SK-N-SH (cell line): ENCODE measurements at regions not wholly inside any gene's neighbourhood (a gene's known extent, or its start where the extent isn't known, plus 50 kb on each side); places are given as distances from the start of the nearest gene placed in this dataset.

ENCODE experiments used
- FOSL2 ChIP-seq: IDR thresholded peaks from 2 replicates; pipeline ENCODE4 v1.4.0; 2012; ENCODE audit warnings: low read depth, mild to moderate bottlenecking, moderate library complexity, borderline replicate concordance
- POLR2AphosphoS5 ChIP-seq: IDR thresholded peaks from 2 replicates; pipeline ENCODE4 v1.6.1; 2012; ENCODE audit warnings: low read depth, low read length
- RXRA ChIP-seq: IDR thresholded peaks from 2 replicates; pipeline ENCODE4 v1.4.0; 2012; ENCODE audit warnings: low read depth, mild to moderate bottlenecking, borderline replicate concordance
- SIN3A ChIP-seq: IDR thresholded peaks from 2 replicates; pipeline ENCODE4 v1.6.1; 2012; ENCODE audit warnings: low read depth, mild to moderate bottlenecking, low read length, moderate library complexity, borderline replicate concordance
- YY1 ChIP-seq: IDR thresholded peaks from 2 replicates; pipeline ENCODE4 v1.4.0; 2012; ENCODE audit warnings: low read depth, mild to moderate bottlenecking
- TF ChIP-seq, protein P1 (sequence below): IDR thresholded peaks from 2 replicates; pipeline ENCODE4 v1.4.0; 2012; ENCODE audit warnings: low read depth
- TF ChIP-seq, protein P2 (sequence below): fragments of 200-600 bp; sonication (generic); IDR thresholded peaks from 2 replicates; pipeline ENCODE4 v1.6.1; 2017; ENCODE audit warnings: antibody characterized with exemption, mild to moderate bottlenecking, moderate library complexity

DNA sequence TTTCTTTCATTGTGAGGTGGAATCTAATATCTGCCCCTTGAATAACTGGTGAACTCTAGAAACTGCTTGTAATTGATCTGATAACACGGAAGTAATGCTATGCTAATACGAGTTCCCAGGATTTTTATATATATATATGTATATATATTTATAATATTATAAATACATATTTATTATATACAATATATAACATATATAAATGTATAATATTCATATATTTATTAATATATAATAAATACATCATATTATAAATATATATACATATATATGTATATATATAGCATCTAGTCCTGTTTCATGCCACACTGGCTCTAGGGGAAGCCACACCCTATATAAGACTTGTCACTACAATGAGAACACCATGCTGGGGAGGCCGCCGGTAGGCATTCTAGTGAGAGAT lies 156.7 kb upstream of the CDH19 start:
- TF ChIP-seq, protein P1, sequence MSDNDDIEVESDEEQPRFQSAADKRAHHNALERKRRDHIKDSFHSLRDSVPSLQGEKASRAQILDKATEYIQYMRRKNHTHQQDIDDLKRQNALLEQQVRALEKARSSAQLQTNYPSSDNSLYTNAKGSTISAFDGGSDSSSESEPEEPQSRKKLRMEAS: no peak
- TF ChIP-seq RXRA (no peak), POLR2AphosphoS5 (no peak), SIN3A (no peak), FOSL2 (no peak), YY1 (no peak)
- TF ChIP-seq, protein P2, sequence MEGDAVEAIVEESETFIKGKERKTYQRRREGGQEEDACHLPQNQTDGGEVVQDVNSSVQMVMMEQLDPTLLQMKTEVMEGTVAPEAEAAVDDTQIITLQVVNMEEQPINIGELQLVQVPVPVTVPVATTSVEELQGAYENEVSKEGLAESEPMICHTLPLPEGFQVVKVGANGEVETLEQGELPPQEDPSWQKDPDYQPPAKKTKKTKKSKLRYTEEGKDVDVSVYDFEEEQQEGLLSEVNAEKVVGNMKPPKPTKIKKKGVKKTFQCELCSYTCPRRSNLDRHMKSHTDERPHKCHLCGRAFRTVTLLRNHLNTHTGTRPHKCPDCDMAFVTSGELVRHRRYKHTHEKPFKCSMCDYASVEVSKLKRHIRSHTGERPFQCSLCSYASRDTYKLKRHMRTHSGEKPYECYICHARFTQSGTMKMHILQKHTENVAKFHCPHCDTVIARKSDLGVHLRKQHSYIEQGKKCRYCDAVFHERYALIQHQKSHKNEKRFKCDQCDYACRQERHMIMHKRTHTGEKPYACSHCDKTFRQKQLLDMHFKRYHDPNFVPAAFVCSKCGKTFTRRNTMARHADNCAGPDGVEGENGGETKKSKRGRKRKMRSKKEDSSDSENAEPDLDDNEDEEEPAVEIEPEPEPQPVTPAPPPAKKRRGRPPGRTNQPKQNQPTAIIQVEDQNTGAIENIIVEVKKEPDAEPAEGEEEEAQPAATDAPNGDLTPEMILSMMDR: no peak
